GM21381 (cell line): ENCODE measurements at regions not wholly inside any gene's neighbourhood (a gene's known extent, or its start where the extent isn't known, plus 50 kb on each side); places are given as distances from the start of the nearest gene placed in this dataset.
"Not testable (repeated sequence)": the region's sequence is repeated elsewhere in the genome, so short reads cannot be mapped to it uniquely, and the experiment has no call there.

Experiments
- ATAC-seq: cut with Tn5 transposase; IDR thresholded peaks from one replicate; pipeline ENCODE4 v1.9.1; 2021; ENCODE audit warnings: mild to moderate bottlenecking, moderate library complexity; ENCODE audit not compliant: unreplicated experiment

- ATAC-seq, result no peak
These were observed 892.0 kb upstream of the AUTS2 start for GRCh38 chr7:68706291-68706690.

GRCh38 chr7:68707159-68707558 is 891.1 kb upstream of the AUTS2 start:
- no peak for ATAC-seq

GRCh38 chr7:68707958-68708357 is 890.3 kb upstream of the AUTS2 start:
- no peak for ATAC-seq

- ATAC-seq, result no peak
These were observed 885.2 kb upstream of the AUTS2 start for GRCh38 chr7:68712956-68713495.

GRCh38 chr7:68714135-68714534 is 884.1 kb upstream of the AUTS2 start:
- not testable (repeated sequence) for ATAC-seq

GRCh38 chr7:68715907-68716306 is 882.4 kb upstream of the AUTS2 start:
- ATAC-seq, result no peak

GRCh38 chr7:68717176-68717575 is 881.1 kb upstream of the AUTS2 start:
- ATAC-seq, result no peak

- ATAC-seq, result no peak
These were observed 880.2 kb upstream of the AUTS2 start for GRCh38 chr7:68718097-68718551.

- ATAC-seq, result no peak
These were observed 877.6 kb upstream of the AUTS2 start for GRCh38 chr7:68720697-68721096.

- ATAC-seq, result no peak
These were observed 876.2 kb upstream of the AUTS2 start for GRCh38 chr7:68722044-68722443.

- no peak for ATAC-seq
These were observed 873.3 kb upstream of the AUTS2 start for GRCh38 chr7:68724965-68725364.

GRCh38 chr7:68725843-68726785 is 872.2 kb upstream of the AUTS2 start:
- no peak for ATAC-seq

GRCh38 chr7:68728720-68729119 is 869.6 kb upstream of the AUTS2 start:
- not testable (repeated sequence) for ATAC-seq

- no peak for ATAC-seq
These were observed 868.9 kb upstream of the AUTS2 start for GRCh38 chr7:68729371-68729770.

GRCh38 chr7:68730194-68730593 is 868.1 kb upstream of the AUTS2 start:
- no peak for ATAC-seq

GRCh38 chr7:68730964-68731363 is 867.3 kb upstream of the AUTS2 start:
- no peak for ATAC-seq

- ATAC-seq, result no peak
These were observed 864.8 kb upstream of the AUTS2 start for GRCh38 chr7:68733219-68734153.

- ATAC-seq, result no peak
These were observed 863.8 kb upstream of the AUTS2 start for GRCh38 chr7:68734431-68734830.

- no peak for ATAC-seq
These were observed 859.0 kb upstream of the AUTS2 start for GRCh38 chr7:68739306-68739705.

- no peak for ATAC-seq
These were observed 854.2 kb upstream of the AUTS2 start for GRCh38 chr7:68744036-68744435.
